D721Med (cell line): ENCODE measurements at regions not wholly inside any gene's neighbourhood (a gene's known extent, or its start where the extent isn't known, plus 50 kb on each side); places are given as distances from the start of the nearest gene placed in this dataset.
A peak's percentile ranks its signal among the peaks of the same experiment; 100 is the strongest.

Source experiments
- DNase-seq: peaks from one replicate; pipeline ENCODE4 v3.0.0; 2011; ENCODE audit warnings: low spot score; ENCODE audit not compliant: insufficient read length
- FAIRE-seq: peaks from 2 replicates; lab custom pipeline; 2011; peaks lifted over from hg19 to GRCh38; lab: Jason Lieb, UNC
- TF ChIP-seq, protein P1 (sequence below): IDR thresholded peaks from 2 replicates; pipeline ENCODE4 v1.5.1; 2012; ENCODE audit warnings: mild to moderate bottlenecking, control low read depth; ENCODE audit not compliant: insufficient read depth; ENCODE audit errors: missing control alignments

DNA sequence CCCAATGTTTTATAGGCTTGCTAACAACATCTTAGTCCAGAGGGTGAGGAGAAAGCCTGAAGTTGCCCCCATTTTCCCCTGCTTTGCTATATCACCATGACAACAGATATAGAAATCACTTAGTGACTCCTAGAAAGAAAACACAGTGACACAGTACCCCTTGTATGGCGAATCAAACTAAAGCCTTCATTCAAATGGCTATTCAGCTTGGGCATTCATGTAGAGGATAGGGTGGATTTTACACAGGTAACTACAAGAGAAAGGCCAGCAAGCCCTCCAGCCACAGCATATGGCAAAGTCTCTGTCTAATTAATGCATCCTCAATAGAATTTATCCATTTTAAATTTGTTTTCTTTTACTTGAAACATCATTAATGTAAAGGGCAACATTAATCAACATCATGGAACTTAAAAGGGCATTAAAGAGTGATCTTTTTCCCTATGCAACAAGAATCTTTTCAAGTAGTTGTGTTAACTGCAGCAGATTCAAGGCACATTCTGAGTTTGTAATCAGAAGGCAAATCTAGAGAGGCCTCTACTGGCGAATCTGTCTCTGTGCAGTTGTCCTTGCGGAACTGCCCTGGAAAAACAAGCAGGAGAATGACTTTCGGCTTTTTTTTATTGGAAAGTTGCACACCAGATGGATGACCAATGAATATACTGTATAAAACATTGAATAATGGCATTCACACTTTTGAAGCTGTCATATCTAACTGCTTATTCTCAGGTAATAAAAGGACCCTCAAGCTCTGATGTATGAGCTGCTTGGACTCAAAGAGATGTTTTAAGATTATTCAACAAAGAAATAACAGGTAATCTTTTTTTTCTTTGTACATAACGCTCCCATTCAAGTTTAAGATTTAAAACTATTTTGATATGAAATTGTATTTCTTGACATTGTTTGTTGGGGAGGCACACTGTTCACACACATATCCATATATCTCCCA lies 621.7 kb upstream of the AGTR1 start:
- DNase-seq (no peak), FAIRE-seq (no peak)
- TF ChIP-seq, protein P1, sequence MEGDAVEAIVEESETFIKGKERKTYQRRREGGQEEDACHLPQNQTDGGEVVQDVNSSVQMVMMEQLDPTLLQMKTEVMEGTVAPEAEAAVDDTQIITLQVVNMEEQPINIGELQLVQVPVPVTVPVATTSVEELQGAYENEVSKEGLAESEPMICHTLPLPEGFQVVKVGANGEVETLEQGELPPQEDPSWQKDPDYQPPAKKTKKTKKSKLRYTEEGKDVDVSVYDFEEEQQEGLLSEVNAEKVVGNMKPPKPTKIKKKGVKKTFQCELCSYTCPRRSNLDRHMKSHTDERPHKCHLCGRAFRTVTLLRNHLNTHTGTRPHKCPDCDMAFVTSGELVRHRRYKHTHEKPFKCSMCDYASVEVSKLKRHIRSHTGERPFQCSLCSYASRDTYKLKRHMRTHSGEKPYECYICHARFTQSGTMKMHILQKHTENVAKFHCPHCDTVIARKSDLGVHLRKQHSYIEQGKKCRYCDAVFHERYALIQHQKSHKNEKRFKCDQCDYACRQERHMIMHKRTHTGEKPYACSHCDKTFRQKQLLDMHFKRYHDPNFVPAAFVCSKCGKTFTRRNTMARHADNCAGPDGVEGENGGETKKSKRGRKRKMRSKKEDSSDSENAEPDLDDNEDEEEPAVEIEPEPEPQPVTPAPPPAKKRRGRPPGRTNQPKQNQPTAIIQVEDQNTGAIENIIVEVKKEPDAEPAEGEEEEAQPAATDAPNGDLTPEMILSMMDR = peak; percentile 51

- TF ChIP-seq, protein P1 = peak; percentile 58
- DNase-seq = no peak
- no peak for FAIRE-seq
These were observed 620.3 kb upstream of the AGTR1 start for GRCh38 chr3:148077318-148077923.

DNA sequence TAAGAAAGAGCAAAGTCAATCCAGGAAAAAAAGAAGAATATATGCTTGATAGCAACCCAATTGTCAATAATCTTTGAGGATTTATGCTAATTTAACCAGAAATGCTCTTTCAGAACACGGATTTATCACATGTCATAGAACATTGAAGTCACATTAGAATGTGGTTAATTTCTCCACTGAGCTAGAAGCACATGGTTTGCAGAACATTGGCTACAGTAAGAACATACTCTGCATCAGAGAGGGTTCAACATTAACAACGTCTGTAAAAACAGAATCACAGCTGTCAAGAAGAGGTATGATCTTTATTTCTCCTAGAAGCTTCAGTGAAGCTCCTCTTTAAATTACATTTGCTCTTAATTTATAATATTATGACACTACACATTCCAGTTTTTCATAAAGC lies 619.7 kb upstream of the AGTR1 start:
- DNase-seq (no peak), FAIRE-seq (no peak)
- TF ChIP-seq, protein P1 = no peak

DNA sequence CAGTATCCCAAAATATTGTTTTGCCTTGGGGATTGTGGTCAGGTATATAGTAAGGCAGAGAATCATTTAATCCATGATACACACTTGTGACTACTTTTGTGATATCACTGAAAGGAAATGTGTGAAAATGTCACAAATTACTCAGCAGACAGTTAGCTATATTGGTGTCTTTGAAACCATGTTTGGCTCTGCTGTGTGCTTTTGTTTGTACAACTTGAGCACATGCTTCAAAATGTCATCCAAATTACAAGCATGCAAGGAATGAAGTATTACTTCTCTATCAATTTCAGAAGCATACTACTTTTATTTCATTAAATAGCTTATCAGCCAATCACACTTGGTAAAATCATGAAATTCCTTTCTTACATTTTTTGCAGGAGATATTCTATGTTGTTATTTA lies 619.0 kb upstream of the AGTR1 start:
- no peak for FAIRE-seq
- TF ChIP-seq, protein P1 = no peak
- no peak for DNase-seq

DNA sequence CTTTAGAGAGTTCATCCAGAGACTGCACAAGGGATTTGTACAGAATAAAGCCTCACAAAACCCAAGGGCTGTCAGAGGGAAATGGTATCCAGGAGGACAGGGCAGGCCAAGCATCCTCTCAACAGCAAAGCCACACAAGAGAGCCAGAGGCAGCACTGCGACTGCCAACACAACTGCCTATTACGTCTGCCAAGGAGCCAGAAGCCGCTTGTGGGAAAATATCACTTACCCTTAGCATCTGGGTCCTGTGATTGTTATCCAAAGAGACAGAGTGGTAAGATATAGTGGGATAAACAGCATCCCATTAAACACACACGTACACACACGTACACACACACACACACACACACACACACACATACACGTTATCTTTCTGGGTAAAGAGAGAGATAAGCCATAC lies 618.3 kb upstream of the AGTR1 start:
- FAIRE-seq = no peak
- TF ChIP-seq, protein P1 = no peak
- no peak for DNase-seq

- FAIRE-seq (no peak), DNase-seq (no peak)
- TF ChIP-seq, protein P1 = no peak
These were observed 615.8 kb upstream of the AGTR1 start for GRCh38 chr3:148081926-148082325.
